Breast epithelium (tissue), 4 donors: ENCODE measurements at regions not wholly inside any gene's neighbourhood (a gene's known extent, or its start where the extent isn't known, plus 50 kb on each side); places are given as distances from the start of the nearest gene placed in this dataset.

Experiments
- DNase-seq, 2 donors: peaks; one replicate each; pipeline ENCODE4 v3.0.0-alpha.2; 2019; ENCODE audit warnings: low spot score in 2 of 2
- H3K27ac ChIP-seq, 2 donors: fragments of 200-600 bp; sonication (generic) in 1 of 2; one replicate each; pipeline ENCODE4 v1.5.1; 2016 to 2019; ENCODE audit warnings: mild to moderate bottlenecking in 1 of 2
- H3K27me3 ChIP-seq, 2 donors: fragments of 200-600 bp; sonication (generic) in 1 of 2; one replicate each; pipeline versions ENCODE4 v1.5.1 to v1.6.0; 2017 to 2019; ENCODE audit warnings: control low read depth in 1 of 2, mild to moderate bottlenecking in 1 of 2
- H3K36me3 ChIP-seq: fragments of 200-600 bp; one replicate; pipeline ENCODE4 v1.5.1; 2019
- H3K4me1 ChIP-seq, 2 donors: fragments of 200-600 bp; sonication (generic); one replicate each; pipeline ENCODE4 v1.5.1; 2016 to 2019; ENCODE audit warnings: control low read depth in 1 of 2
- H3K4me3 ChIP-seq, 3 donors: fragments of 200-600 bp; sonication (generic); 1 replicate in 2 of 3; 2 replicates in 1 of 3; pipeline ENCODE4 v1.5.1; 2016 to 2019; ENCODE audit warnings: mild to moderate bottlenecking in 3 of 3, moderate library complexity in 2 of 3
- H3K9me3 ChIP-seq, 2 donors: fragments of 200-600 bp; sonication (generic) in 1 of 2; one replicate each; pipeline ENCODE4 v1.5.1; 2016 to 2019; ENCODE audit warnings: control low read depth in 1 of 2
- CTCF ChIP-seq, 3 donors: fragments of 450-650 bp; IDR thresholded peaks; one replicate each; pipeline ENCODE4 v1.5.1; 2016 to 2017; ENCODE audit warnings: antibody characterized with exemption in 3 of 3, mild to moderate bottlenecking in 3 of 3, moderate library complexity in 3 of 3
- POLR2A ChIP-seq: fragments of 450-650 bp; IDR thresholded peaks from one replicate; pipeline ENCODE4 v1.6.1; 2016; ENCODE audit warnings: antibody characterized with exemption, mild to moderate bottlenecking, moderate library complexity
- POLR2AphosphoS5 ChIP-seq, 3 donors: sonication (generic); formaldehyde crosslinking; IDR thresholded peaks; one replicate each; pipeline ENCODE4 v1.6.1; 2017; ENCODE audit warnings: antibody characterized with exemption in 3 of 3
- intact Hi-C: fragments of 100-400 bp; cut with DNase I; formaldehyde crosslinking; loops from one replicate; pipeline ENCODE4 v1.15.1; 2023; ENCODE audit warnings: low total_unique reads

- Histone ChIP-seq H3K9me3 (no peaks in the 10 kb centered on the region), H3K36me3 (no peaks in the 10 kb centered on the region), H3K27me3 (no peaks in the 10 kb centered on the region), H3K4me3 (no peak overlapping the region), H3K27ac (no peak overlapping the region), H3K4me1 (no peaks in the 10 kb centered on the region)
- intact Hi-C loops, result no loop called here
- TF ChIP-seq CTCF (IDR thresholded peaks at IDR 0.05), result no peak
- no peak for TF ChIP-seq POLR2AphosphoS5 (IDR thresholded peaks at IDR 0.05)
- TF ChIP-seq POLR2A, result no peak
- DNase-seq, result no peak
Observed at GRCh38 chr7:80309971-80310549, 175.4 kb downstream of the GNAI1 start.

GRCh38 chr7:80309377-80309776 lies 174.7 kb downstream of the GNAI1 start:
- no peaks in the 10 kb centered on the region for H3K4me1 ChIP-seq
- no peaks in the 10 kb centered on the region for H3K36me3 ChIP-seq
- no peak for TF ChIP-seq POLR2A
- TF ChIP-seq POLR2AphosphoS5 (IDR thresholded peaks at IDR 0.05), result no peak
- no peak for TF ChIP-seq CTCF (IDR thresholded peaks at IDR 0.05)
- intact Hi-C loops, result no loop called here
- H3K9me3 ChIP-seq, result no peaks in the 10 kb centered on the region
- H3K27ac ChIP-seq, result no peak overlapping the region
- no peak for DNase-seq
- H3K27me3 ChIP-seq, result no peaks in the 10 kb centered on the region
- no peak overlapping the region for H3K4me3 ChIP-seq

- DNase-seq, result no peak
- TF ChIP-seq POLR2A (no peak), CTCF (IDR thresholded peaks at IDR 0.05) (no peak), POLR2AphosphoS5 (IDR thresholded peaks at IDR 0.05) (no peak)
- intact Hi-C loops, result no loop called here
- no peaks in the 10 kb centered on the region for H3K4me1 ChIP-seq
- no peak overlapping the region for H3K4me3 ChIP-seq
- no peaks in the 10 kb centered on the region for H3K9me3 ChIP-seq
- H3K27ac ChIP-seq, result no peak overlapping the region
- no peaks in the 10 kb centered on the region for H3K27me3 ChIP-seq
- H3K36me3 ChIP-seq, result no peaks in the 10 kb centered on the region
Observed at GRCh38 chr7:80307227-80307856, 172.7 kb downstream of the GNAI1 start.

DNA sequence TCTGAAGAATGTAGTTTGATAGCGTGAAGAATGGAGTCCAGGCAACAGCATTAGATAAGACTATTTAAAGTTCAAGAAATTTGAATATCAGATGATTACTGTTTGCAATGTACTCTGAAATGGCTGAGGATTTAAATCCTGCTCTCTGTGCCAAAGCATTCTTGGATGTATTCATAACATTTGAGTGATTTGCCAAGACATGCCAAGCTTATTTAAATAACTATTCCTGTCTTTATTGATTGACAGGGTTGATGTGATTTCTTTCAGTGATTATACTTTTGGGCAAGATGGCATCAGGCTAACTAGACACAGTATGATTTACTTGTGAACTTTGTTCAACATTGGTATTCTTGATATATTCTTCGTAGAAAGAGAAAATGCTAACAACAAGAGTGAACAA lies 168.7 kb downstream of the GNAI1 start:
- Histone ChIP-seq H3K4me3 (no peak overlapping the region), H3K27ac (no peak overlapping the region), H3K27me3 (no peaks in the 10 kb centered on the region), H3K36me3 (no peaks in the 10 kb centered on the region), H3K9me3 (no peaks in the 10 kb centered on the region), H3K4me1 (no peaks in the 10 kb centered on the region)
- intact Hi-C loops, result no loop called here
- TF ChIP-seq POLR2A (no peak), POLR2AphosphoS5 (IDR thresholded peaks at IDR 0.05) (no peak), CTCF (IDR thresholded peaks at IDR 0.05) (no peak)
- no peak for DNase-seq

GRCh38 chr7:80302636-80303035 lies 168.0 kb downstream of the GNAI1 start:
- no peak for TF ChIP-seq POLR2A
- no peak for TF ChIP-seq POLR2AphosphoS5 (IDR thresholded peaks at IDR 0.05)
- no peak for TF ChIP-seq CTCF (IDR thresholded peaks at IDR 0.05)
- intact Hi-C loops, result no loop called here
- H3K27me3 ChIP-seq, result no peaks in the 10 kb centered on the region
- H3K36me3 ChIP-seq, result no peaks in the 10 kb centered on the region
- no peaks in the 10 kb centered on the region for H3K4me1 ChIP-seq
- H3K27ac ChIP-seq, result no peak overlapping the region
- no peak for DNase-seq
- no peaks in the 10 kb centered on the region for H3K9me3 ChIP-seq
- H3K4me3 ChIP-seq, result no peak overlapping the region
